Fibroblast of pulmonary artery (primary cell): ENCODE measurements at regions not wholly inside any gene's neighbourhood (a gene's known extent, or its start where the extent isn't known, plus 50 kb on each side); places are given as distances from the start of the nearest gene placed in this dataset.
A peak's percentile ranks its signal among the peaks of the same experiment; 100 is the strongest.
"Not testable (repeated sequence)": the region's sequence is repeated elsewhere in the genome, so short reads cannot be mapped to it uniquely, and the experiment has no call there.

Experiments used
- DNase-seq: peaks from one replicate; pipeline ENCODE4 v3.0.0-alpha.2; 2010; ENCODE audit warnings: low read depth
- H3K4me3 ChIP-seq: replicated peaks from 2 replicates; pipeline ENCODE4 v1.5.1; 2011; ENCODE audit warnings: low read depth, mild to moderate bottlenecking, control low read depth, low read length, moderate library complexity
- TF ChIP-seq, protein P1 (sequence below): IDR thresholded peaks from 2 replicates; pipeline ENCODE4 v1.5.1; 2011; ENCODE audit warnings: mild to moderate bottlenecking, control low read depth, low read length, inconsistent platforms; ENCODE audit errors: missing control alignments

GRCh38 chr7:9328296-9328695, 894.9 kb downstream of the NXPH1 start:
- no peak for DNase-seq
- H3K4me3 ChIP-seq: no peak overlapping the region
- TF ChIP-seq, protein P1, sequence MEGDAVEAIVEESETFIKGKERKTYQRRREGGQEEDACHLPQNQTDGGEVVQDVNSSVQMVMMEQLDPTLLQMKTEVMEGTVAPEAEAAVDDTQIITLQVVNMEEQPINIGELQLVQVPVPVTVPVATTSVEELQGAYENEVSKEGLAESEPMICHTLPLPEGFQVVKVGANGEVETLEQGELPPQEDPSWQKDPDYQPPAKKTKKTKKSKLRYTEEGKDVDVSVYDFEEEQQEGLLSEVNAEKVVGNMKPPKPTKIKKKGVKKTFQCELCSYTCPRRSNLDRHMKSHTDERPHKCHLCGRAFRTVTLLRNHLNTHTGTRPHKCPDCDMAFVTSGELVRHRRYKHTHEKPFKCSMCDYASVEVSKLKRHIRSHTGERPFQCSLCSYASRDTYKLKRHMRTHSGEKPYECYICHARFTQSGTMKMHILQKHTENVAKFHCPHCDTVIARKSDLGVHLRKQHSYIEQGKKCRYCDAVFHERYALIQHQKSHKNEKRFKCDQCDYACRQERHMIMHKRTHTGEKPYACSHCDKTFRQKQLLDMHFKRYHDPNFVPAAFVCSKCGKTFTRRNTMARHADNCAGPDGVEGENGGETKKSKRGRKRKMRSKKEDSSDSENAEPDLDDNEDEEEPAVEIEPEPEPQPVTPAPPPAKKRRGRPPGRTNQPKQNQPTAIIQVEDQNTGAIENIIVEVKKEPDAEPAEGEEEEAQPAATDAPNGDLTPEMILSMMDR: no peak

DNA sequence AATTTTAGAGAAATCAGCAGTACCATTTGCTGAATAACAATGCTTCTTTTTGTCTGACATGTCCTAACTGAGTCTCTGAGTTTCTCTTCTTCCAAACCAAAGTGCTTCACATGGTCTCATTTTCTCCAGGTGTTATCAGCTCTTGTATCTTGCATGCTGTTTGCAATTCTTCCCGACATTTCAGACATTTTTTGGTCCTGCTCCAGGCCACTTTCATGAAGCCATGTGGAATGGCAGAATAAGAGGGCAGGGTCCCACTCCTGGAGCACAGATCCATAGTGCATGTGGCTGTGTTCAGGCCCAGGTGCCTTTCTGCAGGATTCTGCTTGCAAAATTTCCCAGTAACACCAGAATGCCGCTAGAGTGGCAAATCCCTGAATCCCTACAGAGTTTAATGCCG, 916.2 kb downstream of the NXPH1 start:
- H3K4me3 ChIP-seq: no peak overlapping the region
- DNase-seq: no peak
- TF ChIP-seq, protein P1: no peak

- TF ChIP-seq, protein P1: no peak
- H3K4me3 ChIP-seq: no peak overlapping the region
- no peak for DNase-seq
These were observed 957.8 kb downstream of the NXPH1 start for GRCh38 chr7:9391221-9391620.

- H3K4me3 ChIP-seq: no peak overlapping the region
- TF ChIP-seq, protein P1: no peak
- DNase-seq: no peak
These were observed 958.6 kb downstream of the NXPH1 start for GRCh38 chr7:9391984-9392383.

GRCh38 chr7:9404386-9404785, 971.0 kb downstream of the NXPH1 start:
- not testable (repeated sequence) for DNase-seq, H3K4me3 ChIP-seq

DNA sequence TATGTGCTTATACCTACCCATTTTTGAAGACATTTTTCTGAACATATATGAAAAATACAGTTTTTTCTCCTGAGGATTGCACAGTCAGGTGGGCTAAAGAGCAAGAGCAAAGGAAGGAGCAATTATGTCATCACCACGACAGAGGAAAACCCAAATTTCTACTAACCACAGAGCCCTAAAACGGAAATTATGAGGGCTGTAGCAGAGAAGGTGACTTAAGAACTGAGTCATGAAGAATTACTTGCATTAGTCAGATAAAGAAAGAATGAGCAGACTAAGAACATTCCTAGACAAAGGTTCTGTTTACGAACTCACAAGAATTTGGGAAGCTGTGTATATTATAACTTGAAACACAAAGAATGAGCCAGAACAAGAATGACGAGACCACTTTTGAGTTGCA, 974.4 kb downstream of the NXPH1 start:
- TF ChIP-seq, protein P1: no peak
- DNase-seq: peak; percentile 22
- no peak overlapping the region for H3K4me3 ChIP-seq

DNA sequence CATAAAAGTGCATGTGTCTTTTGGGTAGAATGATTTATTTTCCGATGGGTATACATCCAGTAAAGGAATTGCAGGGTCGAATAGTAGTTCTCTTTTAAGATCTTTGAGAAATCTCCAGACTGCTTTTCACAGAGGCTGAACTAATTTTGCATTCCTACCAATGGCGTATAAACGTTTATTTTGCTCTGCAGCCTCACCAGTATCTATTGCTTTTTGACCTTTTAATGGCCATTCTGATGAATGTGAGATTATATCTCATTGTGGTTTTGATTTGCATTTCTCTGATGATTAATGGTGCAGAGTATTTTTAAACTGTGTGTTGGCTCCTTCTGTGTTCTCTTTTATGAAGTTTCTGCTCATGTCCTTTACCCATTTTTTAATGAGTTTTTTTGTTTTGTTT, 1020.1 kb downstream of the NXPH1 start:
- no peak for DNase-seq
- TF ChIP-seq, protein P1: no peak
- H3K4me3 ChIP-seq: no peak overlapping the region

- no peak overlapping the region for H3K4me3 ChIP-seq
- DNase-seq: peak; percentile 68
- TF ChIP-seq, protein P1: no peak
These were observed 1055.1 kb downstream of the NXPH1 start for GRCh38 chr7:9488555-9488954.
